GM23248 (cell line): ENCODE measurements at regions not wholly inside any gene's neighbourhood (a gene's known extent, or its start where the extent isn't known, plus 50 kb on each side); places are given as distances from the start of the nearest gene placed in this dataset.

Source experiments
- EZH2 ChIP-seq: fragments of 200-600 bp; sonication (generic); IDR thresholded peaks from 2 replicates; pipeline ENCODE4 v1.6.1; 2018; ENCODE audit warnings: antibody characterized with exemption, mild to moderate bottlenecking; ENCODE audit not compliant: insufficient read depth, poor library complexity, severe bottlenecking
- EZH2phosphoT487 ChIP-seq: fragments of 200-600 bp; sonication (generic); IDR thresholded peaks from 2 replicates; pipeline ENCODE4 v1.6.1; 2018; ENCODE audit warnings: antibody characterized with exemption, moderate library complexity, mild to moderate bottlenecking, low read depth; ENCODE audit not compliant: insufficient read depth

DNA sequence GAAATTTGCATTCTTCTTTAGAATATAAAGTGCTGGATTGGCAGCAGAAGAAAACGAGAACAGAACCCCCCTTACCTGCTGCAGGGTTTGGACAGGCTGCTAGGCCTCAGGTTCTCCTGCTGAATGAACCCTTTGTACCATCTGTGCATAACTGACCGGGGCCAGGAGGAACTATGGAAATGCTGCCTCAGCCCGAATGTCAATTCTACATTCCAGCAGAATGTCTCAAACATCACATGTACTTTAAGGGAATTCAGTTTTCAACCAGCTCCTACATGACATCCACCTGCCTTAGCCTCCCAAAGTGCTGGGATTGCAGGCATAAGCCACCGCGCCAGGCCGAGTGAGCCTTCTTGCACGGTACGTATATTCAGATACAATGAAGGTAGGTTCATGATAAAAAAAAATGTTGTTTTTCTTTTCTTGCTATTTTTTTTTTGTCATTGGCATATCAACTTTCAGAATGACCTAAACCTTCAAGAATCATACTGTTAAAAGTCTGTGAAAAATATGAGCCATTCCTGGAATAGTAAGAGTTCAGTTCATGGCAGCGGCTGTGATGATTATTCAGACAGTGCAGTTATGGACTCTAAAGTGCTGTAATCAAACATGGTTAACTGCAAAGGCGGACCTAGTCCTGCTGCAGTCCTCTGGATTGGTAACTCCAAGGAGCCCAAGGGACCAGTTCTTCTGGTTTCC is 84.4 kb upstream of the TNS3 start:
- TF ChIP-seq EZH2 (no peak), EZH2phosphoT487 (no peak)
